A204.1 (cell line): ENCODE measurements at regions not wholly inside any gene's neighbourhood (a gene's known extent, or its start where the extent isn't known, plus 50 kb on each side); places are given as distances from the start of the nearest gene placed in this dataset.

ENCODE experiments used
- FAIRE-seq: peaks from 2 replicates; lab custom pipeline; 2012; peaks lifted over from hg19 to GRCh38; lab: Jason Lieb, UNC

DNA sequence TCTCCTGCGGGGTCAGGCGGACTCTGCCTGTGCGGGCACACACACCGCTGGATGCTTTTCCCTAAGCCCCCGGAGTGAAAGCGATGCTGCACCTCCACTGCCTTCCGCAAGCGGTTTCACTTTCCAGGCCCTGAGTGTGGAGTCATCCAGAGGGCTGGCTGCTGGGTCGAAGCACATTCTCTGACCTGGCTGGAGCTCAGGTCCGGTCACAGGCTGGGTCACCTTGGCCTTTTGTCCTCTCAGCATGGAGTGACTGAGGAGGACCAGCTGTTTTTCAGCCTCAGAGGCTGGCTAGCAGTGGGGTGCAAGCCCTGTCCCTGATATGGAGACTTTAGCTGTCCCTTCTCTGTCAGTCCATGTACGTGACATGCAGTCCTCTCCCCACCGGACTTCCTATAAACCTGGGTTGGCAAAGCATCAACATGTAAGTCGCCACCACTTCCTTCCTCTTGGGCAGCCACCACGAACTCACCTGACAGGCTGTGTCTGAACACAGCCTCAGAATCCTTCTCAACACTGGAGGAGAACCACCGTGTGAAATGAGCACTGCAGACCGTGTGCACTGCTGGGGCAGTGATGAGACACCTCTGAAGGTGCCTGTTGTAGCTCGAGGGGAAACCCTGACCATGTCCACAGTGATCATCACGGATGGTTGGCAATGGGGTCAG lies 51.3 kb downstream of the GADD45G start:
- FAIRE-seq: no peak

GRCh38 chr9:89657295-89657694 lies 52.5 kb downstream of the GADD45G start:
- no peak for FAIRE-seq

- no peak for FAIRE-seq
Observed at GRCh38 chr9:89657765-89658164, 53.0 kb downstream of the GADD45G start.

DNA sequence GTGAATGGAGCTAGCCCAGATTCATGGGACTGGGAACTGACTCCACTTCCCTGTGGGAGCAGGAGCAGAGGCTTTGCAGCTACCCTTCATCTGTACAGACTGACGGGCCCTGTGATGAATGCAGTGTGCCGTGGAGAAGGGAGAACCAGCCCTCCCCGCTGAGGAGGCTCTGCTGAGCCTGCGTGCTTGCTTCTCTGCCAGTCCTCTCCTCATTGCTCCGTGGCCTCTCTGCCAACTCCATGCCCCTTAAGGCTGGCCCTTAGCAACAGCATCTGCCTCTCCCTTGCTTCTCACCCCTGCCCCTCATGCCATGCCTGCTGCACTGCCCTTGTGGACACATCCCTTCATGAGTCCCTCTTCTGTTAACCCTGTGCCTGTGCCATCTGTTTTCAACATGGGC lies 53.6 kb downstream of the GADD45G start:
- FAIRE-seq: no peak

DNA sequence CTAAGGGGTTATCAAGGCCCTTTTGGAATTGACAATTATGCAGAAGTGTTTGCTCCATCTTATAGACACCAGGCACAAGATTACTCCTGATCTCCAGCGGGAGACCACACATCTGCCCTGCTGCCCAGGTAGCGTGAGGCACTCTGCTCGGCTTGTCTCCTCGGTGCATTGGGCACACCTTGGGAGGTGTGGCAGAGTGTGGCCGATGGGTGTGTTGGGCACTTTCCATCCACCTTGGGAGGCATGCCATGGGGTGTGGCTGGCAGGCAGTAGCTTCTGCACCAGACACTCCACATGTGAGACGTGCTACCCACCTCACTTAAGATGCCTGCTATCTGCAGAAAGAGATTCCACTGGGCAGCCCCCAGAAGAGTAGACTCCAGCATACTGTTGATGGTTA lies 54.1 kb downstream of the GADD45G start:
- no peak for FAIRE-seq

DNA sequence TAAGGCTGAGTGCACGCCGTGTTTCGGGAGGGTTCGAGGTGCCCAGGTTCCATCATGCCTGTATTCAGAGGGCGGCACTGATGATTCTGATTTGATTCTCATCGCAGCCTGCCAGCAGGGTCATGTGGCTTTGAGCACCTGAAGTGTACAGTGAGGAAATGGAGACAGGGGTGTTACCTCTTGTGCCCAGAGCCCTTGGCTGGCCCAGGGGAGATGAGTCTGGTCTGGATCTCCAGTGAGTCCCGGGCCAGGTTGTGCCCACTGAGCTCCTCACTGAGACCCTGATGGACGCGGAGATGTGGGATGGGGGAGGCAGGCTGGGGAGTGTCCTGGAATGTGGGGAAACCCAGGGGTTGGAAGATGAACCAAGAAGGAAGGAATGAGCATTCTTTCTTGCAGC lies 54.7 kb downstream of the GADD45G start:
- no peak for FAIRE-seq

- no peak for FAIRE-seq
Observed at GRCh38 chr9:89659891-89660685, 55.3 kb downstream of the GADD45G start.

DNA sequence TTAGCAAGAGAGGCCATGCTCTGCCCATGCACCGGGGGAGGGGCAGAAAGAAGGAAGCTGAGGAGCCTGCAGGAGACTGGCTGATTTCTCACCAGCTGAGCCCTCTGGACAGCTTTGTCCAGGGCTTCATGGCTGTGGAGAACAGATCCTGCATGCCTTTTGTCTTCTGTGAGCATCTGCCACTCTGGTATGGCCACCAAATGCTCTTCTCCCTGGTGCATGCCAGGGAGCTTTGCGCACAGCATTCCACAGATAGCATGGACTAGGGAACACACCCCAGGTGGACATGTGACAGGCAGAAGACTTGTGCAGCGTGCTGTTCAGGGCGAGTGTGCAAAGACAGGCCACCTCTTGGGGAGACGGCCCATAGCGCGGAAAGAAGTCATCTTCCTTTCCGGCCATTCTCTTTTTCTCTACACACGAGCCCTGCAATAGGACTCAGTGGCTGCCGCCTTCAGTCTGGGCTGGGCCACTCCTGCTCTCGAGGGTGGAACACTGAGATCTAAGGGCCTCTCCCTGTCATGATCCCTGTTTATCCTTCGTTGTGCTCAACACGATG lies 56.7 kb downstream of the GADD45G start:
- FAIRE-seq: no peak

- no peak for FAIRE-seq
Observed at GRCh38 chr9:89661956-89662717, 57.3 kb downstream of the GADD45G start.

DNA sequence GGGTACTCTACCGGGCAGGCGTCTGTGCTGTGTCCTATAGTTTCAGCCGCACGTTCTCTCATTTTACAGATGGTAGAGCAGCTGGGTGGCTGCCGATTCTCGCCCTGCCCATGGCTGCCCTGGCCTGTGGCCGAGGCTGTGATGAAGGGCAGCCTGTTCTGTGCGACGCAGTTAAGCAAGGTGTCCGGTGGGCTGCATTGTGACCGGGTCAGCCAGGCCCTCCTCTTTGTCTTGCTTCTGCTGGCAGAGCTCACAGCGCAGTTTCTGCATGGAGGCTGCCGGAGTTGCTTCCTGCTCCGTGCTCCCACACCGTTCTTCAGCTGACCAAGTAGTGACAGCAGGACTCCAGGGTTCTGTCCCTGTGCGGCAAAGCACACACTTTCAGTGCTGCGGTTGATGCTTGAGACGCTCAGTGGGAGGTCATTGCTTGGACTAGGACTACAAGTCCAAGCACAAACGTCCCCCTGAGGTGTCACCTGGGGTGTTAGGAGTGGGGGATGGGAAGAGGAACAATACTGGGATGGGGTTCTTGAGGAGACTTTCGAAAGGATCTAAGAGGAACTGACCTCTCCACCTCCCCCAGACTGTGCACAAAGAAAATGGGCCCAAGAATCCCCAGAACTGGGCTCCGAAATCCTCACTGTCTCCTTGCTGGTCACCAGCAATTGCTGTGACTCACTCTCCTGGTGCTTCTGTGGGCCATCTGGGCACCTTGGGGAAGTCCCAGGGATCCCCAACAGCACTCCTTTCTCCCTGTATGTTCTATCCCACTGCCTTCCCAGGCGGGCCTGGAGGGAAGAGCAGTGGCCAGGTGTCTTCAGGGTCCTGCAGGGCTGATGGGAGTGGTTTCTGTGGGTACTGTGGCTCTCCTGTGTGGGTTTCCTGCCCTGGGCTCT lies 58.2 kb downstream of the GADD45G start:
- no peak for FAIRE-seq

DNA sequence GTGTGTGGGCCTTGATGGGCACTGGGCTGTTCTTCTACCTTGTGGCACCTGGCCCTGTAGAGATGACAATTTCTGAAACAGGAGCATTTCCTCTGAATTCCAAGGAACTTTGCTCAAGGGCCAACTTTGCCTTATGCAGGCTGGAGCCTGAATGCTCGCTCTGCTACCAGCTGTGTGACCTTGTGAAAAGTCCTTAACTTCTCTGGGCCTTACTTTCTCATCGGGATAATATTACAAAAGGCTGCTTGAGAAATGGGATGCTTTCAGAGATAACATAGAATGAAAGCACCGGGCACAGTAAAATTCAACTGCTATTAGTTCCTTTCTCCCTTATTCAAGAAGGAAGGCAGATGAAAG lies 58.8 kb downstream of the GADD45G start:
- FAIRE-seq: no peak

GRCh38 chr9:89664010-89664409 lies 59.2 kb downstream of the GADD45G start:
- FAIRE-seq: no peak

GRCh38 chr9:89664896-89665329 lies 60.1 kb downstream of the GADD45G start:
- no peak for FAIRE-seq

GRCh38 chr9:89666364-89666763 lies 61.6 kb downstream of the GADD45G start:
- FAIRE-seq: no peak

- no peak for FAIRE-seq
Observed at GRCh38 chr9:89666950-89667349, 62.1 kb downstream of the GADD45G start.

GRCh38 chr9:89667726-89668125 lies 62.9 kb downstream of the GADD45G start:
- no peak for FAIRE-seq

GRCh38 chr9:89668216-89668865 lies 63.5 kb downstream of the GADD45G start:
- FAIRE-seq: no peak

GRCh38 chr9:89668866-89669246 lies 64.0 kb downstream of the GADD45G start:
- FAIRE-seq: no peak

DNA sequence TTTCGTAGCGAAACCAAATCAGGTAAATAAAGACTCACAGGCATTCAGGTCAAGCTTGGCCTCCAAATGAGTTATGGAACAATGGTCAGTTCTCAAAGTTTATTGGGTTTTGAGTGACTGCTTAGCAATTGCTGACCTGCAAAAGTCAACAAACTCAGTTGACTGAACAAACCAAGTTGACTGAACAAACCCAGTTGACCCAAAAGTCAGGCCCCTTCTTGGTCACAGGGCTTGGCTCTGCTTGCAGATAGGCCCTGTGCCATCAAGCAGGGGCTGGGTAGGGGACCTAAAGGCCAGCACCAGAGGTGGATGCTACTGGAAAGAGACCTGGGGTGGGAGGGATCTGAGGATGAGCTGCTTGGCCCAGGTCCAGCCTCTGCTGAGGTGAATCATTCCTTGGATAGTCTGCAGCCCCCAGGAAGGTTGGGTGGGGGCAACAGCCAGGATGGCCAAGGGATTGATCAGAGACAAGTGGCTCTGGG lies 64.6 kb downstream of the GADD45G start:
- no peak for FAIRE-seq

GRCh38 chr9:89670114-89670513 lies 65.3 kb downstream of the GADD45G start:
- no peak for FAIRE-seq

GRCh38 chr9:89670801-89671434 lies 66.1 kb downstream of the GADD45G start:
- FAIRE-seq: no peak
